ENCODE measurements at regions not wholly inside any gene's neighbourhood (a gene's known extent, or its start where the extent isn't known, plus 50 kb on each side); places are given as distances from the start of the nearest gene placed in this dataset.
A peak's percentile ranks its signal among the peaks of the same experiment; 100 is the strongest.

- DNase-seq (no peak), ATAC-seq (no peak)
- no peak overlapping the region for H3K27ac ChIP-seq
- H3K27me3 ChIP-seq = no peaks in the 10 kb centered on the region
- H3K4me1 ChIP-seq = peaks cover 0 to 20% (median 2%) of the 10 kb centered on the region in 12 donors
- no peaks in the 10 kb centered on the region for H3K9me3 ChIP-seq
- TF ChIP-seq CTCF (IDR thresholded peaks at IDR 0.05) (no peak), POLR2A (IDR thresholded peaks at IDR 0.05) (no peak)
- no peak overlapping the region for H3K4me3 ChIP-seq
- H3K36me3 ChIP-seq = no peaks in the 10 kb centered on the region
- 88 to 96% (median 91%) methylated on average over 3 of the region's 3 CpGs for WGBS, 4 donors
- intact Hi-C loops (cut with DNase I) = no loop called here
These were observed 189.5 kb upstream of the TENT5A start for GRCh38 chr6:81942067-81942370.

- no peak overlapping the region for H3K27ac ChIP-seq
- H3K36me3 ChIP-seq = no peaks in the 10 kb centered on the region
- peaks cover 0 to 20% (median 2%) of the 10 kb centered on the region in 12 donors for H3K4me1 ChIP-seq
- no peak for TF ChIP-seq POLR2A (IDR thresholded peaks at IDR 0.05)
- ATAC-seq (no peak), DNase-seq (no peak)
- intact Hi-C loops (cut with DNase I) = no loop called here
- H3K27me3 ChIP-seq = no peaks in the 10 kb centered on the region
- no peak overlapping the region for H3K4me3 ChIP-seq
- 29 to 58% (median 42%) methylated on average over 1 of the region's 1 CpG for WGBS, 4 donors
- H3K9me3 ChIP-seq = no peaks in the 10 kb centered on the region
These were observed 188.0 kb upstream of the TENT5A start for GRCh38 chr6:81940451-81940985.

GRCh38 chr6:81939766-81940165 lies 187.3 kb upstream of the TENT5A start:
- intact Hi-C loops (cut with DNase I) = no loop called here
- no peaks in the 10 kb centered on the region for H3K36me3 ChIP-seq
- peaks cover 0 to 20% (median 2%) of the 10 kb centered on the region in 12 donors for H3K4me1 ChIP-seq
- peak overlapping the region in 1 of 12 donors; percentile 44 for H3K27ac ChIP-seq
- TF ChIP-seq CTCF (IDR thresholded peaks at IDR 0.05) (no peak), POLR2A (IDR thresholded peaks at IDR 0.05) (no peak)
- DNase-seq (no peak), ATAC-seq (no peak)
- H3K9me3 ChIP-seq = no peaks in the 10 kb centered on the region
- no peak overlapping the region for H3K4me3 ChIP-seq
- no peaks in the 10 kb centered on the region for H3K27me3 ChIP-seq
- WGBS, 4 donors = 49 to 73% (median 69%) methylated on average over 3 of the region's 3 CpGs

- no peaks in the 10 kb centered on the region for H3K36me3 ChIP-seq
- intact Hi-C loops (cut with DNase I) = no loop called here
- no peak for ATAC-seq
- no peaks in the 10 kb centered on the region for H3K9me3 ChIP-seq
- H3K4me3 ChIP-seq = no peak overlapping the region
- 62 to 76% (median 68%) methylated on average over 3 of the region's 3 CpGs for WGBS, 4 donors
- H3K4me1 ChIP-seq = peaks cover 0 to 20% (median 2%) of the 10 kb centered on the region in 12 donors
- peak overlapping the region in 3 of 12 donors; percentile 9 to 44 (median 20) for H3K27ac ChIP-seq
- TF ChIP-seq POLR2A (IDR thresholded peaks at IDR 0.05) (no peak), CTCF (IDR thresholded peaks at IDR 0.05) (no peak)
- no peaks in the 10 kb centered on the region for H3K27me3 ChIP-seq
- no peak for DNase-seq
These were observed 186.7 kb upstream of the TENT5A start for GRCh38 chr6:81938991-81939732.
